ENCODE measurements at regions not wholly inside any gene's neighbourhood (a gene's known extent, or its start where the extent isn't known, plus 50 kb on each side); places are given as distances from the start of the nearest gene placed in this dataset.

DNA sequence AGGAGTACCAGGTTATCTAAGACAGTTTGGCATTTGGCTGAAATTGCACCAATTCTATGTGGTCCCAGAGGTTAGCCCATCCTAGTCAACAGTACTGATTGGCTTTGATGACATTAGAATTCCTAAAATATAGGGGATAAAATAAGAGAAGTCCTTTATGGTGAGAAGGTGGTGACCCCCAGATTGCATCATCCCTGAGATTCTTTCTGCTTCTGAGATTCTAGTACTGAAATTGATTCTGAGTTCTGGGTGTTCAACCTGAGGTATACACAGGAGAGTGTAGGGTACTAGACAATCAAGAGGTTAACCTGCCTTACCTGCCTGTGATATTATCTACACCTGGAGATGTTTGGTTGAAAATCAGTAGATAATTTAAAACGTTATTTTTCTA, 140.9 kb upstream of the MRPS22 start (continued):
- TF ChIP-seq, protein P1, sequence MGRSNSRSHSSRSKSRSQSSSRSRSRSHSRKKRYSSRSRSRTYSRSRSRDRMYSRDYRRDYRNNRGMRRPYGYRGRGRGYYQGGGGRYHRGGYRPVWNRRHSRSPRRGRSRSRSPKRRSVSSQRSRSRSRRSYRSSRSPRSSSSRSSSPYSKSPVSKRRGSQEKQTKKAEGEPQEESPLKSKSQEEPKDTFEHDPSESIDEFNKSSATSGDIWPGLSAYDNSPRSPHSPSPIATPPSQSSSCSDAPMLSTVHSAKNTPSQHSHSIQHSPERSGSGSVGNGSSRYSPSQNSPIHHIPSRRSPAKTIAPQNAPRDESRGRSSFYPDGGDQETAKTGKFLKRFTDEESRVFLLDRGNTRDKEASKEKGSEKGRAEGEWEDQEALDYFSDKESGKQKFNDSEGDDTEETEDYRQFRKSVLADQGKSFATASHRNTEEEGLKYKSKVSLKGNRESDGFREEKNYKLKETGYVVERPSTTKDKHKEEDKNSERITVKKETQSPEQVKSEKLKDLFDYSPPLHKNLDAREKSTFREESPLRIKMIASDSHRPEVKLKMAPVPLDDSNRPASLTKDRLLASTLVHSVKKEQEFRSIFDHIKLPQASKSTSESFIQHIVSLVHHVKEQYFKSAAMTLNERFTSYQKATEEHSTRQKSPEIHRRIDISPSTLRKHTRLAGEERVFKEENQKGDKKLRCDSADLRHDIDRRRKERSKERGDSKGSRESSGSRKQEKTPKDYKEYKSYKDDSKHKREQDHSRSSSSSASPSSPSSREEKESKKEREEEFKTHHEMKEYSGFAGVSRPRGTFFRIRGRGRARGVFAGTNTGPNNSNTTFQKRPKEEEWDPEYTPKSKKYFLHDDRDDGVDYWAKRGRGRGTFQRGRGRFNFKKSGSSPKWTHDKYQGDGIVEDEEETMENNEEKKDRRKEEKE (IDR thresholded peaks at IDR 0.05), result no peak
- no peak for TF ChIP-seq ZNF24 (IDR thresholded peaks at IDR 0.05)

DNA sequence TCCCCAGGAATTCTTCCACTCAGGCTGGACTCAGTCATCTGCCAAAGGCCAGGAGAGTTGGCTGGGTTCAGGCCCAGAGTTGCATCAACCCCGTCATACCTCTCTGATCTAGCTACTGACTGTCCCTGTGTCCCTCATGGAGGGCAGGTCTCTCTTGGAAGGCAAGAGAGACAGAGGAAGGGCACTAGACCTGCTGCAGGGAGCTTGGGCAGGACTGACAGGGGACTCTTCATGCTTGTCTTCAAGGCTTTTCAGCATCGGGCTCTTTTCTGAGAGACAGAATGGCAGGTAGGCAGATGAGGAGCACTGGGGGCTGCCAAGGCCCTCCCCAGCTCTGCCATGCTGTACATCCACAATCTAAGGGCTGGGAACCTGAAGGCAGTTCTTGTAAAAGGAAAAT, 140.1 kb upstream of the MRPS22 start:
- in situ Hi-C loops (cut with MboI), result no loop called here
- Histone ChIP-seq H3K27ac (ENCODE audit: control insufficient read depth, insufficient read depth) (no peak overlapping the region), H3K9ac (ENCODE audit: control insufficient read depth, insufficient read depth, low read length) (no peak overlapping the region), H3K36me3 (ENCODE audit: control insufficient read depth in 2 of 2, insufficient read depth in 2 of 2, low read length in 1 of 2) (no peaks in the 10 kb centered on the region), H3K4me3 (no peak overlapping the region), H3K4me2 (ENCODE audit: control insufficient read depth, insufficient read depth) (no peak overlapping the region), H3K27me3 (replicated peaks in 1 of 2; ENCODE audit: control insufficient read depth in 2 of 2, insufficient read depth in 2 of 2, low read length in 1 of 2) (no peaks in the 10 kb centered on the region), H4K20me1 (ENCODE audit: control insufficient read depth, insufficient read depth) (no peaks in the 10 kb centered on the region), H3K4me1 (ENCODE audit: control insufficient read depth, insufficient read depth, low read length) (peaks cover 5% of the 10 kb centered on the region; the same call in 1 of the 2 replicates), H2AFZ (ENCODE audit: control insufficient read depth, low read depth, low read length) (no peak overlapping the region), H3K9me3 (replicated peaks; ENCODE audit: control insufficient read depth, insufficient read depth, low read length) (no peaks in the 10 kb centered on the region), H3K79me2 (ENCODE audit: control insufficient read depth, insufficient read depth, low read length) (no peaks in the 10 kb centered on the region)
- no peak for DNase-seq (ENCODE audit: low read depth, low spot score)
- ChIA-PET SMC1A (ENCODE audit: uncharacterized antibody, unreplicated experiment) (no interaction called here), CTCF (interaction anchor here (1.9 kb wide), 1 partner anchor 92 kb away, joined by 8 read pairs; no protein-coding TSS in a partner anchor), RAD21 (ENCODE audit: unreplicated experiment) (interaction anchor here (2.0 kb wide), 1 partner anchor 92 kb away, joined by 9 read pairs; no protein-coding TSS in a partner anchor), POLR2A (no interaction called here)
- no peak for FAIRE-seq
- WGBS (ENCODE audit: insufficient coverage, insufficient replicate concordance, low lambda C conversion rate, missing lambda C conversion rate), result 53% methylated on average over 2 of the region's 2 CpGs
- no TSS peak for BruUV-seq (replicated peaks)
- intact Hi-C loops (cut with micrococcal nuclease; ENCODE audit: unreplicated experiment), result loop anchor here (5.0 kb wide), 2 partner anchors 91 to 261 kb away; no protein-coding TSS in a partner anchor
- TF ChIP-seq BHLHE40 (IDR thresholded peaks at IDR 0.05; ENCODE audit: borderline replicate concordance in 1 of 2, low read depth in 2 of 2, low read length in 1 of 2) (no peak), GABPA (IDR thresholded peaks at IDR 0.05; ENCODE audit: low read depth) (no peak), ZNF207 (IDR thresholded peaks at IDR 0.05; ENCODE audit: borderline replicate concordance) (no peak), BACH1 (IDR thresholded peaks at IDR 0.05; ENCODE audit: borderline replicate concordance) (no peak)
- TF ChIP-seq, protein P1 (IDR thresholded peaks at IDR 0.05), result no peak
- ATAC-seq, result no peak

Measured in GM12878 (cell line).